PFSK-1 (cell line): ENCODE measurements at regions not wholly inside any gene's neighbourhood (a gene's known extent, or its start where the extent isn't known, plus 50 kb on each side); places are given as distances from the start of the nearest gene placed in this dataset.

Experiments
- POLR2AphosphoS5 ChIP-seq: IDR thresholded peaks from 2 replicates; pipeline ENCODE4 v1.6.1; 2012; ENCODE audit warnings: low read depth, mild to moderate bottlenecking, control low read depth, low read length, moderate library complexity
- TAF1 ChIP-seq: IDR thresholded peaks from 2 replicates; pipeline ENCODE4 v1.6.1; 2012; ENCODE audit warnings: low read length, control low read depth, borderline replicate concordance; ENCODE audit not compliant: insufficient read depth
- TF ChIP-seq, protein P1 (sequence below), 2 experiments: IDR thresholded peaks; 2 replicates each; pipeline versions ENCODE4 v1.6.1 to v1.8.0; 2011 to 2012; ENCODE audit warnings: low read depth in 2 of 2, low read length in 2 of 2, control low read depth in 1 of 2, inconsistent platforms in 1 of 2, mild to moderate bottlenecking in 1 of 2, moderate library complexity in 1 of 2; ENCODE audit not compliant: insufficient read depth in 1 of 2

DNA sequence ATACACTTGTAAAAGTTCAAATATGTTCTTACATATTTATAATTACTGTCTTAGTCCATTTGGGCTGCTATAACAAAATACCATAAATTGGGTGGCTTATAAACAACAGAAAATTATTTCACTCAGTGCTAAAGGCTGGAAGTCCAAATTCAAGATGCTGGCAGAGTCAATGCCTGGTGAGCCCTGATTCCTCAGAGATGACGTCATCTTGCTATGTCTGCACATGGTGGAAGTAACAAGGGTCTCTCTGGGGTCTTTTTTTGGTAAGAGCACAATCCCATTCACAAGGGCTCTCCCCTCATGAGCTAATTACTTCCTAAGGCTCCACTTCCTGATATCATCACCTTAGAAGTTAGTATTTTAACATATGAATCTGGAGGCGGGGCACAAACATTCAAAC, 108.0 kb upstream of the DUSP10 start:
- TF ChIP-seq, protein P1, sequence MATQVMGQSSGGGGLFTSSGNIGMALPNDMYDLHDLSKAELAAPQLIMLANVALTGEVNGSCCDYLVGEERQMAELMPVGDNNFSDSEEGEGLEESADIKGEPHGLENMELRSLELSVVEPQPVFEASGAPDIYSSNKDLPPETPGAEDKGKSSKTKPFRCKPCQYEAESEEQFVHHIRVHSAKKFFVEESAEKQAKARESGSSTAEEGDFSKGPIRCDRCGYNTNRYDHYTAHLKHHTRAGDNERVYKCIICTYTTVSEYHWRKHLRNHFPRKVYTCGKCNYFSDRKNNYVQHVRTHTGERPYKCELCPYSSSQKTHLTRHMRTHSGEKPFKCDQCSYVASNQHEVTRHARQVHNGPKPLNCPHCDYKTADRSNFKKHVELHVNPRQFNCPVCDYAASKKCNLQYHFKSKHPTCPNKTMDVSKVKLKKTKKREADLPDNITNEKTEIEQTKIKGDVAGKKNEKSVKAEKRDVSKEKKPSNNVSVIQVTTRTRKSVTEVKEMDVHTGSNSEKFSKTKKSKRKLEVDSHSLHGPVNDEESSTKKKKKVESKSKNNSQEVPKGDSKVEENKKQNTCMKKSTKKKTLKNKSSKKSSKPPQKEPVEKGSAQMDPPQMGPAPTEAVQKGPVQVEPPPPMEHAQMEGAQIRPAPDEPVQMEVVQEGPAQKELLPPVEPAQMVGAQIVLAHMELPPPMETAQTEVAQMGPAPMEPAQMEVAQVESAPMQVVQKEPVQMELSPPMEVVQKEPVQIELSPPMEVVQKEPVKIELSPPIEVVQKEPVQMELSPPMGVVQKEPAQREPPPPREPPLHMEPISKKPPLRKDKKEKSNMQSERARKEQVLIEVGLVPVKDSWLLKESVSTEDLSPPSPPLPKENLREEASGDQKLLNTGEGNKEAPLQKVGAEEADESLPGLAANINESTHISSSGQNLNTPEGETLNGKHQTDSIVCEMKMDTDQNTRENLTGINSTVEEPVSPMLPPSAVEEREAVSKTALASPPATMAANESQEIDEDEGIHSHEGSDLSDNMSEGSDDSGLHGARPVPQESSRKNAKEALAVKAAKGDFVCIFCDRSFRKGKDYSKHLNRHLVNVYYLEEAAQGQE (IDR thresholded peaks at IDR 0.05; ENCODE audit: insufficient read depth in 1 of 2, low read depth in 2 of 2, low read length in 2 of 2) = no peak
- no peak for TF ChIP-seq TAF1
- TF ChIP-seq POLR2AphosphoS5 = no peak
